IgD-negative memory B cell (primary cell): ENCODE measurements at regions not wholly inside any gene's neighbourhood (a gene's known extent, or its start where the extent isn't known, plus 50 kb on each side); places are given as distances from the start of the nearest gene placed in this dataset.

ENCODE experiments used
- H3K27ac Mint-ChIP-seq, 3 donors: one replicate each; pipeline ENCODE4 v1.8.0; 2020 to 2022; ENCODE audit warnings: mild to moderate bottlenecking in 3 of 3, mixed read lengths in 3 of 3, moderate library complexity in 1 of 3
- H3K27me3 Mint-ChIP-seq: one replicate; pipeline ENCODE4 v1.8.0; 2021; ENCODE audit warnings: mixed read lengths
- H3K36me3 Mint-ChIP-seq: one replicate; pipeline ENCODE4 v1.8.0; 2020; ENCODE audit warnings: mild to moderate bottlenecking, mixed read lengths
- H3K4me1 Mint-ChIP-seq, 3 donors: one replicate each; pipeline ENCODE4 v1.8.0; 2020 to 2022; ENCODE audit warnings: mixed read lengths in 3 of 3, mild to moderate bottlenecking in 1 of 3
- H3K4me3 Mint-ChIP-seq, 4 donors: one replicate each; pipeline ENCODE4 v1.8.0; 2020 to 2022; ENCODE audit warnings: mild to moderate bottlenecking in 4 of 4, mixed read lengths in 4 of 4, moderate library complexity in 3 of 4
- H3K9me3 Mint-ChIP-seq, 3 donors: one replicate each; pipeline ENCODE4 v1.8.0; 2020 to 2021; ENCODE audit warnings: mixed read lengths in 3 of 3, mild to moderate bottlenecking in 1 of 3

- H3K4me1 Mint-ChIP-seq, result no peaks in the 10 kb centered on the region
- H3K9me3 Mint-ChIP-seq, result peaks cover 0 to 3% (median 2%) of the 10 kb centered on the region in 3 donors
- no peaks in the 10 kb centered on the region for H3K27me3 Mint-ChIP-seq
- no peak overlapping the region for H3K27ac Mint-ChIP-seq
- H3K4me3 Mint-ChIP-seq, result no peak overlapping the region
- H3K36me3 Mint-ChIP-seq, result no peaks in the 10 kb centered on the region
Observed at GRCh38 chr6:92352130-92352529, 1067.2 kb downstream of the EPHA7 start.

DNA sequence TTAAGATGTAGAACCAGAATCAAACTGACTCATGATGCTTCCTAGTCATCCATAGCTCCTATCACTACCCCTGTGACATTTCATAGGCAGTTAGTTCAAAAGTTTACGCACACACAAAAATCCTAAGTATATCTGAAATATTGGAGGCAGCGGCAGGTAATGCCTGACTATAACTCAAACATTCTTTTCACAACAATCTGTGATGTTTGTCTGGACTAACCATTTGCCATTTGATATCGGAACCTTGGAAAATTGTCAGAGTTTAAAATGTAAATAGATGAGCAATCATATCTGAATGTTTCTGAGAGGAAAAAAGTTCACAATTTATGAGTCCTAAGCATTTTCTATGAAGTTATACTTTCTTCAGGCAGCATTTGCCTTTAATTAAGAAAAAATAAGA, 1078.2 kb downstream of the EPHA7 start:
- Mint-ChIP-seq H3K36me3 (no peaks in the 10 kb centered on the region), H3K27me3 (no peaks in the 10 kb centered on the region), H3K4me1 (no peaks in the 10 kb centered on the region), H3K4me3 (no peak overlapping the region), H3K9me3 (peaks cover 0 to 4% (median 0%) of the 10 kb centered on the region in 3 donors), H3K27ac (no peak overlapping the region)

- Mint-ChIP-seq H3K27ac (no peak overlapping the region), H3K4me3 (no peak overlapping the region), H3K9me3 (peaks cover 0 to 4% (median 0%) of the 10 kb centered on the region in 3 donors), H3K4me1 (no peaks in the 10 kb centered on the region), H3K36me3 (no peaks in the 10 kb centered on the region), H3K27me3 (no peaks in the 10 kb centered on the region)
Observed at GRCh38 chr6:92339936-92340640, 1079.3 kb downstream of the EPHA7 start.

GRCh38 chr6:92337571-92337970, 1081.8 kb downstream of the EPHA7 start:
- H3K4me3 Mint-ChIP-seq, result no peak overlapping the region
- H3K27me3 Mint-ChIP-seq, result no peaks in the 10 kb centered on the region
- H3K4me1 Mint-ChIP-seq, result no peaks in the 10 kb centered on the region
- H3K9me3 Mint-ChIP-seq, result peaks cover 0 to 4% (median 2%) of the 10 kb centered on the region in 3 donors
- no peaks in the 10 kb centered on the region for H3K36me3 Mint-ChIP-seq
- H3K27ac Mint-ChIP-seq, result no peak overlapping the region

DNA sequence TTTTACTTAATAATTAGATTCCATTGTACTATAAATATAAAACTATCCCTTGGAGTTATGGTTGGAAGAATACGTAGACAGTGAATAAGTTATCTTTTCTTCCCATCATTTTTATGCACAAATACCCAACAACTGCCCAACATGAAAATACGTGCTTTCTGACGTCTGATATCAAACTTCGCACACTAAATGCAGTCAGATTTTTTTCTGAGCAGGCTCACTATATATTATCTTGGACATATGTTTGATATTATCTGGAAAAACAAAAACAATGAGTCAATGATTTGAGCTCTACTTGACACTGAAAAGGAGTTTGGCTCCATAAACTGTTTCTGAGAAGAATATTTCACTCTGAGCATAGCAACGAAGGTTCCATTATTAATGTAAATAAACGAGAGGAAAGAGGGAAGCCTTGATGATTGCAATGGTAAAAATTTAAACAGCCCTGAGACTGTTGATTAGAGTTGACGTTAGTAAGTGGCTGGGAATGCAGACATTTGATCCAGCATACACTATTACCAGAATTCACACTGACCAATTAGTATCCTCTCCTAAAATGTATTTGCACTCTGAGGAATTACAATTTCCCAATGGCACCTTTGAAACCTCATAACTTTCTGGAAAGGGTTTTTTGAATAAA, 1090.0 kb downstream of the EPHA7 start:
- Mint-ChIP-seq H3K4me3 (no peak overlapping the region), H3K36me3 (no peaks in the 10 kb centered on the region), H3K4me1 (no peaks in the 10 kb centered on the region), H3K27me3 (no peaks in the 10 kb centered on the region), H3K9me3 (peaks cover 0 to 4% (median 2%) of the 10 kb centered on the region in 3 donors), H3K27ac (no peak overlapping the region)

- Mint-ChIP-seq H3K9me3 (peaks cover 2 to 6% (median 3%) of the 10 kb centered on the region in 3 donors), H3K27me3 (no peaks in the 10 kb centered on the region), H3K4me3 (no peak overlapping the region), H3K36me3 (no peaks in the 10 kb centered on the region), H3K4me1 (no peaks in the 10 kb centered on the region), H3K27ac (no peak overlapping the region)
Observed at GRCh38 chr6:92315312-92315711, 1104.0 kb downstream of the EPHA7 start.

- no peak overlapping the region for H3K4me3 Mint-ChIP-seq
- H3K36me3 Mint-ChIP-seq, result no peaks in the 10 kb centered on the region
- H3K27me3 Mint-ChIP-seq, result no peaks in the 10 kb centered on the region
- no peaks in the 10 kb centered on the region for H3K4me1 Mint-ChIP-seq
- no peak overlapping the region for H3K27ac Mint-ChIP-seq
- H3K9me3 Mint-ChIP-seq, result peaks cover 0 to 2% (median 0%) of the 10 kb centered on the region in 3 donors
Observed at GRCh38 chr6:92297101-92297500, 1122.3 kb downstream of the EPHA7 start.

GRCh38 chr6:92292067-92292466, 1127.3 kb downstream of the EPHA7 start:
- Mint-ChIP-seq H3K36me3 (no peaks in the 10 kb centered on the region), H3K9me3 (peaks cover 0 to 8% (median 3%) of the 10 kb centered on the region in 3 donors), H3K27me3 (no peaks in the 10 kb centered on the region), H3K4me1 (no peaks in the 10 kb centered on the region), H3K27ac (no peak overlapping the region), H3K4me3 (no peak overlapping the region)

DNA sequence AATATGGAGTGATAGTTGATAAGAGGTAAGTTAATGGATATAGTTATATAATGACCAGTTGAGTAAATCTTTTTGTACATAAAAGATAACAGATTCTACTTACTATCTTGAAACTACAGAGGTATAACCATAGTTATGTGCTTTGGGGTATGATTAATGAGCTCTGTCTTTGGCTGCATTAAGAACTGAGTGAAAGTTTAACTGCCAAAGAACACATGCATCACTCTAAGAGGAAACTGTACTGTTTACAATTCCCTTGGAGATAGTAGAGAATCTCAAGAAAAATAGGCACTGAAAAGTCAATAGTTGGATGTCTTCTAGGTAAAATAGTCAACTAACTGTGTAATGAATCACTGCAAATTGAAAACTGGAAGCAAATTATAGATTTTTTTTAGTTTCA, 1129.5 kb downstream of the EPHA7 start:
- no peaks in the 10 kb centered on the region for H3K4me1 Mint-ChIP-seq
- peaks cover 0 to 15% (median 4%) of the 10 kb centered on the region in 3 donors for H3K9me3 Mint-ChIP-seq
- no peaks in the 10 kb centered on the region for H3K27me3 Mint-ChIP-seq
- no peak overlapping the region for H3K27ac Mint-ChIP-seq
- H3K4me3 Mint-ChIP-seq, result no peak overlapping the region
- H3K36me3 Mint-ChIP-seq, result no peaks in the 10 kb centered on the region

- Mint-ChIP-seq H3K27me3 (no peaks in the 10 kb centered on the region), H3K27ac (no peak overlapping the region), H3K4me1 (no peaks in the 10 kb centered on the region), H3K9me3 (peaks cover 0 to 10% (median 4%) of the 10 kb centered on the region in 3 donors), H3K36me3 (peaks cover 2% of the 10 kb centered on the region), H3K4me3 (no peak overlapping the region)
Observed at GRCh38 chr6:92281571-92282076, 1137.7 kb downstream of the EPHA7 start.

DNA sequence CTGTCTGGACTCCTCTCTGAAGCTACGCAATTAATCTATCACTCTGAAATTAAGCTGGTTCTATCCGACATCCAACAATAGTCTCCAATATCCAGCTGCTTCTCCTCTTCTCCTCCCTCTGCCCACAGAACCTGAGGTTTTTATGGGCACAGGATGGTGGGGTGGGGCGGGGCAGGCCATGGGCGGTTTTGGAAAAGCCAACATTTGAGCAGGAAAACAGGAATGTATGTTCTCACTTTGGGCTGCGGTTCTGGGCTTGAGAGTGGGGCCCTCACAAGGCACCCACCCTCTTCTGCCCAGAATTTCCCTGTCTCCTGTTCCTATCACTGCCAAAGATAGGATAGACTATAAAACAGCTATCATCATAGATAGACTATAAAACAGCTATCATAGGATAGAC, 1144.2 kb downstream of the EPHA7 start:
- H3K9me3 Mint-ChIP-seq, result peaks cover 3 to 11% (median 7%) of the 10 kb centered on the region in 3 donors
- no peaks in the 10 kb centered on the region for H3K27me3 Mint-ChIP-seq
- peaks cover 2% of the 10 kb centered on the region for H3K36me3 Mint-ChIP-seq
- no peak overlapping the region for H3K4me3 Mint-ChIP-seq
- H3K27ac Mint-ChIP-seq, result no peak overlapping the region
- H3K4me1 Mint-ChIP-seq, result no peaks in the 10 kb centered on the region

DNA sequence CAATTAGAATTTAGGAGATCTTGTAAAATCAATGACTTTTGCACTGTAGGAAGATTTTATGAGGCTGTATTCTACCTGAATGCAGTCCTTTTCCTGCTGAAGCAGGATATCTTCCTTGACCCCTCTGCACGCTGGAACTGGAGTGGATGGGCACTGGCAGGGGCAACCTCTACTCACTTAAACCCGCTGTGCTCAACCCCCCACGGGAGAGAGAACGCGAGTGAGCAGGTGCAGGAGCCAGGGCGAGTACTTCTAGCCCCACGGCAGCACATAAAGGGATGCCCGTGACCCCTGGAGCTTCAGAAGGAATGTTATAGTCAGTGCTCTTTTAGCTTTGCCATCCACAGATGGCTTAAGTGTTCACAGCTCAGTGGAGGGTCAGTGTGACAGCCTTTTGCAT, 1144.8 kb downstream of the EPHA7 start:
- H3K27ac Mint-ChIP-seq, result no peak overlapping the region
- peaks cover 3 to 11% (median 7%) of the 10 kb centered on the region in 3 donors for H3K9me3 Mint-ChIP-seq
- peaks cover 2% of the 10 kb centered on the region for H3K36me3 Mint-ChIP-seq
- H3K27me3 Mint-ChIP-seq, result no peaks in the 10 kb centered on the region
- no peak overlapping the region for H3K4me3 Mint-ChIP-seq
- no peaks in the 10 kb centered on the region for H3K4me1 Mint-ChIP-seq

- no peak overlapping the region for H3K27ac Mint-ChIP-seq
- H3K27me3 Mint-ChIP-seq, result no peaks in the 10 kb centered on the region
- H3K9me3 Mint-ChIP-seq, result peaks cover 2 to 14% (median 7%) of the 10 kb centered on the region in 3 donors
- no peak overlapping the region for H3K4me3 Mint-ChIP-seq
- H3K4me1 Mint-ChIP-seq, result no peaks in the 10 kb centered on the region
- H3K36me3 Mint-ChIP-seq, result peaks cover 2% of the 10 kb centered on the region
Observed at GRCh38 chr6:92273694-92274093, 1145.7 kb downstream of the EPHA7 start.

DNA sequence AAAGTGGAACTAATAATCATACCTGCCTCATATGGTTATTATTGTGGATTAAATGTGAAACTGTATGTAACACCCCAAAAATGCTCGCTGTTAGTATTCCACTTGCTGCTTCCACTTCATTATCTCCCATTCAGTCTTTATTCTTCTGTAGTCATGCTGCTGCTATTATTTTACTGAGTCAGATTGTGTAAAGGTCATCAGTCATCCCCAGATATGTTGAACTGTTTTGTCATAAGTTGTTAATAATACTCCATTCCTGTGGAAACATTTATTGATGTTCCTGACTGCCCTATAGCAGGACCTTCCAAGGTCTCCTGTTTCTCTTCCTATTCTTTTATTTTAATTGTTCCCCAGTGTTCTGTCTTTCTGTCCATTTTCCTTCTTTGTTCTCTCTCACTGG, 1148.3 kb downstream of the EPHA7 start:
- H3K4me1 Mint-ChIP-seq, result no peaks in the 10 kb centered on the region

DNA sequence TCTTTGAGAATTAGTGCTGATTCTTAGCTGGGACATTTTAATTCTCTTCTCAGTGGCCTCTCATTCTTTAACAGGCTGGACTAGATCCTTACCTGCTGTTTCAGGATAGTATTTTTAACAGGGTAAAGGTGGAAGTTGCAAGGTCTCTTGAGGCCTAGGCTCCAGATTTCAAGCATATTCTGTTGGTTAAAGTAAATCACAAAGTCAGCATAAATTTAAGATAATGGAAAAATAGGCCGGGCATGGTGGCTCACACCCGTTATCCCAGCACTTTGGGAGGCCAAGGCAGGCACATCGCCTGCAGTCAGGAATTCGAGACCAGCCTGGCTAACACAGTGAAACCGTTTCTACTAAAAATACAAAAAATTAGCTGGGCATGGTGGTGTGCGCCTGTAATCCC, 1149.0 kb downstream of the EPHA7 start:
- H3K4me1 Mint-ChIP-seq, result no peaks in the 10 kb centered on the region
- no peaks in the 10 kb centered on the region for H3K27me3 Mint-ChIP-seq
- H3K9me3 Mint-ChIP-seq, result peaks cover 4 to 12% (median 5%) of the 10 kb centered on the region in 3 donors
- H3K4me3 Mint-ChIP-seq, result no peak overlapping the region
- no peaks in the 10 kb centered on the region for H3K36me3 Mint-ChIP-seq
- H3K27ac Mint-ChIP-seq, result no peak overlapping the region

More for the DNA sequence above, 1148.3 kb downstream of the EPHA7 start:
- Mint-ChIP-seq H3K36me3 (no peaks in the 10 kb centered on the region), H3K27ac (no peak overlapping the region), H3K27me3 (no peaks in the 10 kb centered on the region), H3K4me3 (no peak overlapping the region), H3K9me3 (peaks cover 5 to 12% (median 7%) of the 10 kb centered on the region in 3 donors)

GRCh38 chr6:92267335-92267734, 1152.0 kb downstream of the EPHA7 start:
- H3K4me1 Mint-ChIP-seq, result no peaks in the 10 kb centered on the region
- H3K9me3 Mint-ChIP-seq, result peaks cover 0 to 8% (median 5%) of the 10 kb centered on the region in 3 donors
- H3K27ac Mint-ChIP-seq, result no peak overlapping the region
- no peaks in the 10 kb centered on the region for H3K27me3 Mint-ChIP-seq
- H3K36me3 Mint-ChIP-seq, result no peaks in the 10 kb centered on the region
- no peak overlapping the region for H3K4me3 Mint-ChIP-seq
